ENCODE measurements at regions not wholly inside any gene's neighbourhood (a gene's known extent, or its start where the extent isn't known, plus 50 kb on each side); places are given as distances from the start of the nearest gene placed in this dataset.

GRCh38 chr18:38966841-38967240, 1401.2 kb upstream of the CELF4 start (continued):
- TF ChIP-seq HDAC2 (IDR thresholded peaks at IDR 0.05; ENCODE audit: borderline replicate concordance in 1 of 2, low read depth in 2 of 2, low read length in 2 of 2) (no peak), ZNF274 (IDR thresholded peaks at IDR 0.05; ENCODE audit: borderline replicate concordance, extremely low read depth, low read length) (no peak), POLR2AphosphoS5 (IDR thresholded peaks at IDR 0.05; ENCODE audit: low read depth, low read length) (no peak), TAF7 (optimal IDR thresholded peaks at IDR 0.05; ENCODE audit: borderline replicate concordance, low read depth, low read length) (no peak)

All from H1 (cell line).